Uterus (tissue), 2 donors: ENCODE measurements at regions not wholly inside any gene's neighbourhood (a gene's known extent, or its start where the extent isn't known, plus 50 kb on each side); places are given as distances from the start of the nearest gene placed in this dataset.

ENCODE experiments used
- POLR2A ChIP-seq, 2 donors: fragments of 450-650 bp; IDR thresholded peaks; one replicate each; pipeline ENCODE4 v1.6.1; 2016; ENCODE audit warnings: antibody characterized with exemption in 2 of 2, mild to moderate bottlenecking in 1 of 2, moderate library complexity in 1 of 2
- TF ChIP-seq, protein P1 (sequence below), 4 experiments: fragments of 200-600 bp in 2 of 4; fragments of 450-650 bp in 2 of 4; sonication (generic) in 2 of 4; IDR thresholded peaks; one replicate each; pipeline ENCODE4 v1.5.1; 2016 to 2019; ENCODE audit warnings: antibody characterized with exemption in 4 of 4, mild to moderate bottlenecking in 2 of 4, moderate library complexity in 1 of 4

DNA sequence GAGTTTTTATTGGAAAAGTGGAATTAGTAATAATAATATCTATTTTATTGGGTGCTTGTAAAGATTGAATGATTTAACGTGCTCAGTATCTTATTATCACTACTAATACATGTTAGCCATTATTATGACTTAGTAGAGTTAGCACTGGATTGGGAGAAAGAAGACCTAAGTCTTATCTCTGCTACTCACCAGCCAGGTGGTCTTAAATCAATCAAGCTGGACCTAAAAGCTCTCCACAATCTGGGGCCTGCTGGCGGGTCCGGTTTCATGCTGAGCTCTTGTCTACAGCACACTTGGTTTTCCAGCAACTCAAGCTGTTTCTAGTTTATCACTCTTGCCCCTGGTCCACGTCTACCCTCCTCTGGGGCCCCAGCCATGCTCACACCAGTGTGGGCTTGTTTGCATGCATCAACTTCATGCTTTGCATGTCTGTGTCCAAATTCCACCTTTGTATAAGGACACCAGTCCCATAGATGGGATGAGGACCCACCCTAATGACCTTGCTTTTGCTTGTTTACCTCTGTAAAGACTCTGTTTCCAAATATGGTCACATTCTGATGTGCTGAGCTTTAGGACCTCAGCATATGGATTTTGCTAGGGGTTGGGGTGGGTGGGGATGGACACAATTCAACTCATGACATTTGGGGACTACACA is 363.1 kb downstream of the LPIN1 start:
- TF ChIP-seq, protein P1, sequence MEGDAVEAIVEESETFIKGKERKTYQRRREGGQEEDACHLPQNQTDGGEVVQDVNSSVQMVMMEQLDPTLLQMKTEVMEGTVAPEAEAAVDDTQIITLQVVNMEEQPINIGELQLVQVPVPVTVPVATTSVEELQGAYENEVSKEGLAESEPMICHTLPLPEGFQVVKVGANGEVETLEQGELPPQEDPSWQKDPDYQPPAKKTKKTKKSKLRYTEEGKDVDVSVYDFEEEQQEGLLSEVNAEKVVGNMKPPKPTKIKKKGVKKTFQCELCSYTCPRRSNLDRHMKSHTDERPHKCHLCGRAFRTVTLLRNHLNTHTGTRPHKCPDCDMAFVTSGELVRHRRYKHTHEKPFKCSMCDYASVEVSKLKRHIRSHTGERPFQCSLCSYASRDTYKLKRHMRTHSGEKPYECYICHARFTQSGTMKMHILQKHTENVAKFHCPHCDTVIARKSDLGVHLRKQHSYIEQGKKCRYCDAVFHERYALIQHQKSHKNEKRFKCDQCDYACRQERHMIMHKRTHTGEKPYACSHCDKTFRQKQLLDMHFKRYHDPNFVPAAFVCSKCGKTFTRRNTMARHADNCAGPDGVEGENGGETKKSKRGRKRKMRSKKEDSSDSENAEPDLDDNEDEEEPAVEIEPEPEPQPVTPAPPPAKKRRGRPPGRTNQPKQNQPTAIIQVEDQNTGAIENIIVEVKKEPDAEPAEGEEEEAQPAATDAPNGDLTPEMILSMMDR (IDR thresholded peaks at IDR 0.05), result no peak
- no peak for TF ChIP-seq POLR2A (IDR thresholded peaks at IDR 0.05)
